Body of pancreas (tissue), 4 donors: ENCODE measurements at regions not wholly inside any gene's neighbourhood (a gene's known extent, or its start where the extent isn't known, plus 50 kb on each side); places are given as distances from the start of the nearest gene placed in this dataset.

Experiments
- POLR2A ChIP-seq, 3 donors: fragments of 450-650 bp; IDR thresholded peaks; one replicate each; pipeline ENCODE4 v1.6.1; 2016; ENCODE audit warnings: antibody characterized with exemption in 3 of 3, mild to moderate bottlenecking in 2 of 3
- TF ChIP-seq, protein P1 (sequence below), 7 experiments: fragments of 450-650 bp in 4 of 7; fragments of 200-600 bp in 3 of 7; sonication (generic) in 3 of 7; IDR thresholded peaks; one replicate each; pipeline ENCODE4 v1.5.1; 2016 to 2019; ENCODE audit warnings: antibody characterized with exemption in 7 of 7

DNA sequence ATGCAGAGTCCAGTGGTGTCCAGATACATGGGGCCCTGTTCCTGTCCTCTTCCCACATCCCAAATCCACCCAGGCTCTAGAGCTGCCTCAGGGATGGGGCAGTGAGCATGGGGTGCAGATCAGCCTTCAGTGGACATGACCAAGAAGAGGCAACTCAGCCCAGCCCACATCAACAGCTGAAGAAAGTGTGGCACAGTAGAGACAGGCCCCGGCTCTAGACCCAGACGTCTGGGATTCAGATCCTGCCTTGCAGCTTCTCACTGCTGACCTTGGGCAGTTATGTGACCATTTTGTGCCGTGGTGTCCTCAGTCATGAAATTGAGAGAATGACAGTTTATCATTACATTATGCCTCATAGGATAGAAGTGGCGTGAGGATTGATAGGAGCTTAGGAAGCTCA, 54.6 kb upstream of the CST7 start:
- TF ChIP-seq, protein P1, sequence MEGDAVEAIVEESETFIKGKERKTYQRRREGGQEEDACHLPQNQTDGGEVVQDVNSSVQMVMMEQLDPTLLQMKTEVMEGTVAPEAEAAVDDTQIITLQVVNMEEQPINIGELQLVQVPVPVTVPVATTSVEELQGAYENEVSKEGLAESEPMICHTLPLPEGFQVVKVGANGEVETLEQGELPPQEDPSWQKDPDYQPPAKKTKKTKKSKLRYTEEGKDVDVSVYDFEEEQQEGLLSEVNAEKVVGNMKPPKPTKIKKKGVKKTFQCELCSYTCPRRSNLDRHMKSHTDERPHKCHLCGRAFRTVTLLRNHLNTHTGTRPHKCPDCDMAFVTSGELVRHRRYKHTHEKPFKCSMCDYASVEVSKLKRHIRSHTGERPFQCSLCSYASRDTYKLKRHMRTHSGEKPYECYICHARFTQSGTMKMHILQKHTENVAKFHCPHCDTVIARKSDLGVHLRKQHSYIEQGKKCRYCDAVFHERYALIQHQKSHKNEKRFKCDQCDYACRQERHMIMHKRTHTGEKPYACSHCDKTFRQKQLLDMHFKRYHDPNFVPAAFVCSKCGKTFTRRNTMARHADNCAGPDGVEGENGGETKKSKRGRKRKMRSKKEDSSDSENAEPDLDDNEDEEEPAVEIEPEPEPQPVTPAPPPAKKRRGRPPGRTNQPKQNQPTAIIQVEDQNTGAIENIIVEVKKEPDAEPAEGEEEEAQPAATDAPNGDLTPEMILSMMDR (IDR thresholded peaks at IDR 0.05): no peak
- TF ChIP-seq POLR2A (IDR thresholded peaks at IDR 0.05): no peak
